Ovary (tissue), 3 donors: ENCODE measurements at regions not wholly inside any gene's neighbourhood (a gene's known extent, or its start where the extent isn't known, plus 50 kb on each side); places are given as distances from the start of the nearest gene placed in this dataset.

Experiments
- CTCF ChIP-seq, 3 donors: fragments of 450-650 bp in 2 of 3; fragments of 200-600 bp in 1 of 3; IDR thresholded peaks; one replicate each; pipeline versions ENCODE4 v1.5.1 to v1.8.0; 2016 to 2022; ENCODE audit warnings: antibody characterized with exemption in 3 of 3, mild to moderate bottlenecking in 1 of 3
- POLR2A ChIP-seq: fragments of 450-650 bp; IDR thresholded peaks from one replicate; pipeline ENCODE4 v1.6.1; 2017; ENCODE audit warnings: antibody characterized with exemption, mild to moderate bottlenecking, moderate library complexity
- donor health status: DM: no; HTN: no; CAD: no.

- no peak for TF ChIP-seq CTCF (IDR thresholded peaks at IDR 0.05)
- TF ChIP-seq POLR2A: no peak
Measured at GRCh38 chr1:168636200-168636599, 59.8 kb downstream of the XCL1 start.
